HG03457 (cell line): ENCODE measurements at regions not wholly inside any gene's neighbourhood (a gene's known extent, or its start where the extent isn't known, plus 50 kb on each side); places are given as distances from the start of the nearest gene placed in this dataset.
"Not testable (repeated sequence)": the region's sequence is repeated elsewhere in the genome, so short reads cannot be mapped to it uniquely, and the experiment has no call there.

ENCODE experiments used
- ATAC-seq: cut with Tn5 transposase; IDR thresholded peaks from one replicate; pipeline ENCODE4 v1.9.1; 2021; ENCODE audit warnings: moderate number of reproducible peaks; ENCODE audit not compliant: unreplicated experiment

DNA sequence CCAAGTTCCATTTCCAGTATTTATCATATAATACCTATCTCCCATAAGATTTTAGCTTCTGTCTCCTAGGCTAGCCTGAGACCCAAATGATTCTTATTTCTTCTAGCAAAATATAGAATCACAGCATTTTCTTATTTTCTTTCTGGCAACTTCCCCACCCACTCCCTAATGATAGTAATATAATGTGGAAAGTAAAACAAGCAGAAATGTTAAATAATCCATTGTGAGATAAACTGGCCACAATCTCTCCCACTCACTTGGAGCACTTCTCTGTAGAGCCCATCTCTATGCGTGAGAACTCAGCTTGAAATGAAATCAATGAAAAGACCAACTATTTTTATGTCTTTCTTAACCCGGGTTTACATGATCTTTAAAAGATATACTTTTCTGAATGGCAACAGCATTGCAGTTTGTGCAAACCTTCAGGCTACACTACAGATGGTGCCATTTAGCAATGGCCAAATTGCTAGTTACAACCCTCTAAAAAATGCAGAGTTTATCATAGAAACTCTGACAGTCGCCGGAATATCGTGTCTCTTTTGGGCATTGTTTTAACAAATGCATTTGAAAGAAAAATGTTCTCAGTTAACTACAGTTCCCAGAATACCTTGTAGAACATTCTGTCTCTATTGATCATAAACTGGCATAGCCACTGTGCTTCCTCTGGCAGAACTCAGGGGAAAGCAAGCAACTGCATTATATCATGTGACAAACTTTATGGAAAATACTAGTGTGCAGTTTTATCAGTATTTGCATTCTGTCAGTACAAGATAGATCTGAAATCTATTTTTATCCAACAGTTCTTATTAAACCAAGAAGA, 1407.4 kb upstream of the ZEB2 start:
- no peak for ATAC-seq

DNA sequence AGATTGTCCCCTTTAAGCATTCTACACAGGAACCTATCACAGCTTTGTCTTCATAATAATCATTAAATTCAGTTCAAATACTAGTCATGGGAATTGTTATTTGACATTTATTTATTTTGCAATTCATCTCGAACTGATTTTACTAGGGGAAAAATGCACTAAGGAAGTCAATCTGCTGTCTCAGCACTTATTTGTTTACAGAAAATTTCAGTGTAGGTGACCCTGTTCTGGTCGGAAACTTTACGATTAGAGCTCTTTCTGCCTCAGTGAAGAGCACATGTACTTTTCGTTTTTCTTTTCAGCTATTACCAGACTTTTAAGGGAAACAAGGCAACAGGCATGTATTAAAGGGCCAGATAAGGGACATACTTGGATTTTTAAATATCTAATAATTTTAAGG, 1405.7 kb upstream of the ZEB2 start:
- ATAC-seq = no peak

DNA sequence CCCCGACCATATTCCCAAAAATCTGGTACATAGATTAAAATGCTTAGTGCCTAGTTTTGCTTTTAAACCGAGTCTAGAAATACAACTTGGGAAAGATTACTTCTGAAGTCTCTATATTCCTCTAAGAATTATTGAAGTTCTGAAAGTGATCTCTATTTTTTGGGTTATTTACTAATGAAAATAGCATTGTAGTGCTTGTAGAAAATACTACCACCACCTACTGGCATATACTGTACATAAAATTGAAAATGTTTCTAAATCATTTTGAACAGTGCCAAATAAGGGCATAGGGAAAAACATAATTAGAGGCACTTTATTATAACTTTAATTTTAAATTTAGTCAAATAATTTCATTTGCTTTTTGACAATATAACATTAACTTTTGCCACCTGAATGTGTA, 1399.6 kb upstream of the ZEB2 start:
- no peak for ATAC-seq

DNA sequence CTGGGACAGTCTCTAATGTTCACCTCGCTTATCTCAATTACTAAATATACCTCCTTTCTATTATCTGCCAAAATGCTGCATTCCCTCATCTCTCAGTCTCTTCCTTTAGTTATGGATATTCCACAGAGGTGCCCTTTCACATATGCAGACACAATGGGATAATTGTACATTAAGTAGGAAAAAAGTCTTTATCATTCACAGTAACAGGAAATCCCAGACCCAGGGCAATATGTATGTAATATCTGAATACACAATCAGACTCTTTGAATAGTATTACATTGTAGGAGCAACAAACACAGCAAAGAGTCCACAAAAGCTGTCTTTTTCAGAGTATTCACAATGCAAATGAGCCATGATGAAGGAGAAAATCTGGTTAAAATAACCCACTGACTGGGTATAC, 1399.0 kb upstream of the ZEB2 start:
- no peak for ATAC-seq

DNA sequence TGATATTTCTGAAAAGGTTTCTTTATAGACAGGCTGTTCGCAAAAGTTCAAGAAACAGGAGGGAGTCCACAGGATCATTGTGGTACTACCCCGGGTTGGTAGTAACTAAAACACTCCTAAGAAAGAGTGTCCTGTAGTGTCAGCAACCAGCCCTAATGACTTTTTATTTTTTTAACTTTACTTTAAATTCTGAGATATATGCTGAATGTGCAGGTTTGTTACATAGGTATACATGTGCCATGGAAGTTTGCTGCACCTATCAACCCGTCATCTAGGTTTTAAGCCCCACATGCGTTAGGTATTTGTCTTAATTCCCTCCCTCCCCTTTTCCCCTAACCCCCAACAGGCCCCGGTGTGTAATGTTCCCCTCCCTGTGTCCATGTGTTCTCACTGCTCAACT, 1396.9 kb upstream of the ZEB2 start:
- no peak for ATAC-seq

DNA sequence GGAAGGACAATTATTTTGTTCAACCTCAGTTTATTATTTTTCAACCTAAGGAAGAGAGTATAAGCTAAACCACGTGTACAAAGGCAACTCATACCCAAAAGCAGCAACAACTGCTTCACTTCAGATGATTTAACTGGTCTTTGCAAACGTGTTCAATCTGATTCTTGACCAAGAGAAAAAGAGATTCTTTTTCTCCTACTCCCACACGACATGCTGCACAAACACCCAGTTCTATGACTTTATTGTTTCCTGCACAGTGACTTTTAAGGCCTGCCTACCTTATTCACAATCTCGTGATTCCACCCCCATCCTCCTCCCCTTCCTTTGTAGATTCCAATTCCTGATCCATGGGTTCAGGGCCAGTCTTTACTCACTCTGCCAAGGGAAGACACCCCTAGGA, 1394.8 kb upstream of the ZEB2 start:
- ATAC-seq = no peak

DNA sequence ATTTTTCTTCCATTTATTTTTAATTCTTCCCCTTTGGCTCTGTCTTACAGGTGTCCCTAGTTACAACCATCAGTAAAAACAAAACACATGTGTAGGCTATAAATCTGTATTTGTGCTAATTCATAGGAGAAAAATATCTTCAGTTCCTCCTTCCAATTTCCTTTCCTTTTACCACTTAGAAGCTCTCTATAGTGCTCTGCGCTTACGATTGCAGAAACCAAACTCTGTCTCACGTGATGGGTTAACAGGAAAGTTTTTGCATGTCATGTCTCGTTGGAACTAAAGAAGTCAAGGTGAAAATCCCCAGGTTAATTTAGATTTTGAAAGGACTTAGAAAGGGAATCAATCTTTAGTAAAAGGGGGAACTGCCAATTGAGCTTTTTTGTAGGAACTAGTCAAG, 1390.5 kb upstream of the ZEB2 start:
- no peak for ATAC-seq

DNA sequence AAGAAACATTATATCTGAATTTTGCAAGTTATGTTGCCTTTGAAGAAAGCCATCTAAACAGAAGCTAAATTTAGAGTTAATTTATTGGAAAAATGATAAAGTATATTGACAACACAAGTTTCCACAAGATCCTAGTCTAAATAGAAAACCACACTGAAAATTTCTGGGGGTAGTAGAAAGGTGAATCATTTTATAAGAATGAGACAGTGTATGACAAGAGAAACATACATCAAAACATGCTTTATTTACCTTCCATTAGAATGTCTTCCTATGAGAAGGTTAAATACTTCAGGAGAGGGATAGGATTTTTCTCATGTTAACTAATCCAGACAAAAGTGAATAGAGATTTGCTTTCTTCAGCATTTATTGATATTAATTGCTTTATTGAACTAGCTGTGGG, 1389.8 kb upstream of the ZEB2 start:
- ATAC-seq = no peak

DNA sequence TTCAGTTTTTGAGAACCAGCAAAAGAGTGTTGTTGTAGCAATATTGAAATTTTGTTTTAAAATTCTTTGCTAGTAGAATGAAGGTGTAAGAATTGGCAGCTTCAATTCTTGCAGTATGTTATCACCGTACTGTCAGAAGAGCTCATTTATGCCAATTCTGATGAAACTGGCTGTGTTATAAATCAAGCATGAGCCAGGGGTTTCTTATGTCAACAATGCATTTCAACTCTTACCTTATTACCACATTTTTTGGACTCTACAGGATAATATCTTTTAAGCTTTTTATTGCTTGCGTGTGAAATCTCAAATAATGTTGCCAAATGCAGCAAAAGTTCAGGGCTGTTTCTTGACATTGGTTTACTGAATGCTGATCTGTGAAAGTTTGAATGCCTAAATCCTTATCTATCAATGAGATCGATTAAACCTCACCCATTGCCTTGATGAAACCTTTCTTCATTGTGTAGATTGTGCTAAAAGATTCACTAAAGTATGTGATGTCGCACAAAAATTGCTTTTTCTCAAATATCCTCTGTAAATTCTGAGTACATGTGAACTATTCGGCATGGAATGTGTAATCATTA, 1389.3 kb upstream of the ZEB2 start:
- no peak for ATAC-seq

DNA sequence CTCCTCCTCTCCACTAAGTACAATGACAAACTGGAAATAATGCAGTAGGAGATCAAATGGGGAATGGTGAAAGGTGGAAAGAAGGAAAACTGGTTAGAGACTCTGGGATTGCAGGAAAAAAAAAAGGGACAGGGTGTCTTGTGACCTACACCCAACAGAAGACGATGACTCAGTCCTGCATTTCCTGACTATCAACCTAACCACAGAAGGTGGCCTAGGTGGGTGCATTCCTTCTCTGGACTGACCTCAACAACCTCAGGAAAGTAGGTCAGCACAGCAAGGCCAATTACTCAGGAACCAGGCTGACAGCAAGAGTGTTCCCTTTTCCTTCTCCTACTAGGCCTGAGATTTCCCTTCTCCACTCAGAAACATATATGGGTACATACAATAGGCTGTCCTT, 1386.4 kb upstream of the ZEB2 start:
- ATAC-seq = no peak

DNA sequence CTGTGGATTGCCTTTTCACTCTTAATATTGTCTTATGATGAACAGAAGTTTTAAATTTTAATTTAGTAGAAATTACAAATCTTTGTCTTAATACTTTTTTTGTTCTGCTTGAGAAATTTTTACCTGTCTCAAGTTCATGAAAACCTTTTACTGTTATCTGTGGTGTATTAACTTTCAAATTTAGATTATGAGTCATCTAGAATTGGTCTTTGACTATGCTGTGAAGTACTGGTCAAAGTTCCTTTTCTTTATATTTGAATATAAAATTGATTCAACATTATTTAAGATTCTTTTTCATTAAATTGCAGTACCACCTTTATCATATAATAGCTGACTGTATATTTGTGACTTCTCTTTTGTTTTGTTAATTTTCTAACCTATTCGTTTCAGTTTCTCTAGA, 1385.5 kb upstream of the ZEB2 start:
- ATAC-seq = no peak

DNA sequence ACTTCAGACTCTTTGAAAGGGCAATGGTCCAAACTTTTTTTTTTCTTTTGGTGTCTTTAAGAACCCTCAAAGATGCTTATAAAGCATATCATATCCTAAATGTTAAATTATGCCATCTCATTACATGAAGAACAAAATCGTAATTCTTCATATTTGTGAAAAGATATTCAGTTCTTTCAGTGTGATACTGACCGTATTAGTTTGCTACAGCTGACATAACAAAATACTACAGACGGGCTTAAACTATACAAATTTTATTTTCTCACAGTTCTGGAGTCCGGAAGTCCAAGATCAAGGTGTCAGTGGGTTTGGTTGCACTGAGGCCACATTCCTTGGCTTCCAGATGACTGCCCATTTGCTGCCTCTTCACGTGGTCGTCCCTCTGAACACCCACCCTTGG, 1377.2 kb upstream of the ZEB2 start:
- ATAC-seq = no peak

DNA sequence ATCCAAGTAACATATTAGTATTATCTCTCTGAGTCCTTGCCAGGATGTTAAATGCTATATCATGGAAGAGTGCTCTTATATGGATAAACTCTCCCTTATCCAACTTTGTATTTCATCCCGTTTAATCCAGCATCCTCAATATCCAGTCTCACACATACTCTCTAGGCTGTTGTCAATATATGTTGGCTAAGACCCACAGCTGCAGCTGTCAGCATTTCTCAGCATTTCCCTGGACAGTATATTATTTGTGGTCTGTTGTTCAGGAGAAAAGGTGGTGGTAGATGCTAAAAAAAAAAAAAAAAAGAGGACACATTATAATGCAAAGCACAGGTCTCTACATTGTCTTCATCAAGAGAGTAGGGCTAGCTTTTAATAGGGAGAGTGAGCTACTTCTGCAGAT, 1368.0 kb upstream of the ZEB2 start:
- no peak for ATAC-seq

DNA sequence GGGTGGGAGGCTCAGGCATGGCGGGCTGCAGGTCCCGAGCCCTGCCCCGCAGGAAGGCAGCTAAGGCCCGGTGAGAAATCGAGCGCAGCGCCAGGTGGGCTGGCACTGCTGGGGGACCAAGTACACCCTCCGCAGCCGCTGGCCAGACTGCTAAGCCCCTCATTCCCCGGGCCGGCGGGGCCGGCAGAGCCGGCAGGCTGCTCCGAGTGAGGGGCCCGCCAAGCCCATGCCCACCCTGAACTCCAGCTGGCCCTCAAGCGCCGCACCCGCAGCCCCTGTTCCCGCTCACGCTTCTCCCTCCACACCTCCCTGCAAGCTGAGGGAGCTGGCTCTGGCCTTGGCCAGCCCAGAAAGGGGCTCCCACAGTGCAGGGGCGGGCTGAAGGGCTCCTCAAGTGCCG, 1361.1 kb upstream of the ZEB2 start:
- not testable (repeated sequence) for ATAC-seq

DNA sequence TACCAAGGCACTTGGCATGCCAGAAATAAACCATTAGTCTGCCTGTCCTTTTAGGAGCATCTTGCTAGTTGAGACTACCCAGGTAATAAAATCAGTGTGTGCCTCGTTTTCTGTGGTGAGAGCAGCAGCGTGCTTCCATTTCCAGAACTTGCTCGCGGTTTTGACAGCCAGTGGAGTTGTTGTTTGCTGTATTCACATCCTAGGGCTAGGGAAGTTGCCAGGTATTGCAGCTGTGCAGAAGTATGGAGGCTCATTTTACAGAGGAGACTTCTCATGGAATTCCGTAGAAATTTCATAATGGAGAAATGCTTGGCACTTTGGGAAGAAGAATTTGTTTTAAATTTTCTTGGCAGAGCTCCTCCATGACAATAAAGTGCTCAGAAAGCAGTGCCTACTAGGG, 1355.1 kb upstream of the ZEB2 start:
- no peak for ATAC-seq

DNA sequence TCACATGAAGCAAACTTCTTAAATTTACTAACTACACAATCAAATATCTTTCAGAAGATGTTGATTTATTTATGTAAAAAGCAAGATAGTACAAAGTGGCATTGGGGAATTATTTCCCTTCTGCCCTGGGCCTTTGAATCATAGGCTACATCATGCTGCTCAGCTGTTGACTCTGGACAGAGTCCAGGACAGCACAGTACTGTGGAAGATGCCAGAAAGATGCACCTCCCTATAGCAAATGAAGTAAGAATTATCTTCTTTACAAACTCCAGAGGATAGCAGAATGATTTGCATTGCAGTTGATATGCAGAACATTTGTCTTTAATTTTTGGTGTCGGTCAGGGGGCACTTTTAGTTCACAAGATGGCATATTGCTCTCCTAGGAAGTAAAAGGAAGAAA, 1354.5 kb upstream of the ZEB2 start:
- no peak for ATAC-seq

DNA sequence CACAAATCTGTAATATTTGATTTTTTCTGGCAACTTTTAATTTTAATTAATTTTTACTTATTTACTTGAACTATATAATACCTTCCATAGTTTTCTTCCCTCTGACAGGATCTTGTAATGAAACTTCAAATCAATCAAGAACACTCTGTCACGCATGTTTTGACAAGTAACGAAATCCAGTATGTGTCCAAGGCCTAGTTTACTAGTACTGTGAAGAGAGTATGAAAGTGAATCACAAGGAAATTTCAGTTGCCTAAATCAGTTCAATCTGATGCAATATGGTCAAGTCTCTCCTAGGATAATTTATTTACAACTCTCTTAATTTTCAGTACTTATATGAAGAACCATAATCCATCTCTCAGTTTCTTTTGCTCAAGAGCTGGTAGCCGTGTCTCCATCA, 1344.6 kb upstream of the ZEB2 start:
- no peak for ATAC-seq

DNA sequence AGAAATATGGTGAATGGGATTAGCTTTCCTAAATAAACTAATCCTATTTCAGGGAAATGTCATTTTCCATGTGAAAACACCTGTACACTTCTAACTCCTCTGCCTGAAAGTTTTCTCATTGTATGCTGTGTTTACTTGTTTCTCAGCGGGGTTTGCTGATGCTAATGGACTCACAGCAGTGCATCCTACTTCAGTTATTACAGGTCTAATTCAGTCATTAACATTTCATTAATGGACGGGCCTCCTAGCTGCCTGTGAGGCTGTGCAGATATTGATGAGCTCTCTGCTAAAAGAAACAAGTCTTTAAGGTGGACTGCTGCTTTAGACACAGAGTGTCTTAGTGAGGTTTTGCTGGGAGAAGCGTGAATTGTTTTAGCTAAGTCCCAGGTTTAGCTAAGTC, 1342.0 kb upstream of the ZEB2 start:
- ATAC-seq = no peak

DNA sequence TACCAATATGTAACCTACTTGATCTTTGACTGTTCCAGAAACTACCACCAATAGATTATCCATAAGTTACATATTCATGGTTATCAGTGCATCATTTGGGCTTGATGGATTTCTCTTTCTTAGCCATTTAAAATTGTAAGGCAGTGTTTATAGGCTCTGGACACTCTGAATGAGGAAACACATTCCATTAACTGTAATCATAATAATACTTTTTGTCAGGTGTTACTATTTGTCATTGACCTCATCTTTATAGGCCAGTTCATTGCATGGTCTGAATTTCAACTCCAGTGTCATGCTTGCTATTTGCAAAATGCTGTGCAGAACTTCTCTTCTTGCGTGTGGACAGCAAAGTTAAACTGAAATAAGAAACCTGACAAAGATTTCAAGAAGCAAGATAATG, 1340.2 kb upstream of the ZEB2 start:
- ATAC-seq = no peak

DNA sequence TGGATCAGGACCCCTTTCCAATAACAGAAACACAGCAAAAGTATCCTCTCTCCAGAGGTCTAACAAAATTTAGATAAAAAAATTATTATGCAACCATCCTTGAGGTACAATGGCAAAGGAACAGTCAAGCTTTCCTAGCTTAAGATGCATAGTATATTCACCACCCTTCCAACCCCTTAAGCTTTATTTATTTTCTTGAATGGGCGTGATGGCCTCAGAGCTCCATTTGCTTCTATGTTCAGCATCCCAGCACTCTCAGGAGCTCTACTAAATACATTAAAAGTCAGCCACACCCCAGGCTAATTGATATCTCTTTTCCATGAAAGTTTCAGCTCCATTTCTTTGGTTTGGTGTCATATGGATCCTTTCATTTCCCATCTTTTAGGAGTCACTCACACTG, 1335.2 kb upstream of the ZEB2 start:
- no peak for ATAC-seq

DNA sequence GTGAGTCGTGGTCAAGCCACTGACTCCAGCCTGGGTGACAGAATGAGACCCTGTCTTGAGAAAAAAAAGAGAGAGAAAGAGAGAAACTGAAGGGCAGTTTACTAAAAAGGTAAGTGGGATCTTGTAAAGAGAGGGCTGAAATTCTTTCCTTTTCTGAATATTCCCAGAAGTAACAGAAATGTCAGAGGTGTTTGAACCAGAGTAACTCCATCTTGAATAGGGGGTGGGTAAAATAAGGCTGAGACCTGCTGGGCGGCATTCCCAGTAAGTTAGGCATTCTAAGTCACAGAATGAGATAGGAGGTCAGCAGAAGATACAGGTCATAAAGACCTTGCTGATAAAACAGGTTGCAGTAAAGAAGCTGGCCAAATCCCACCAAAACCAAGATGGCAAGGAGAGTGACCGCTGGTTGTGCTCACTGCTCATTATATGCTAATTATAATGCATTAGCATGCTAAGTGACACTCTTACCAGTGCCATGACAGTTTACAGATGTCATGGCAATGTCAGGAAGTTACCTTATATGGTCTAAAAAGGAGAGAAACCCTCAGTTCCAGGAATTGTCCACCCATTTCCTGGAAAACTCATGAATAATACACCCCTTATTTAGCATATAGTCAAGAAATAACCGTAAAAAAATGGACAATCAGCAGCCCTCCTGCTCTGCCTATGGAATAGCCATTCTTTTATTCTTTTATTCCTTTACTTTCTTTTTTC, 1334.3 kb upstream of the ZEB2 start:
- no peak for ATAC-seq

DNA sequence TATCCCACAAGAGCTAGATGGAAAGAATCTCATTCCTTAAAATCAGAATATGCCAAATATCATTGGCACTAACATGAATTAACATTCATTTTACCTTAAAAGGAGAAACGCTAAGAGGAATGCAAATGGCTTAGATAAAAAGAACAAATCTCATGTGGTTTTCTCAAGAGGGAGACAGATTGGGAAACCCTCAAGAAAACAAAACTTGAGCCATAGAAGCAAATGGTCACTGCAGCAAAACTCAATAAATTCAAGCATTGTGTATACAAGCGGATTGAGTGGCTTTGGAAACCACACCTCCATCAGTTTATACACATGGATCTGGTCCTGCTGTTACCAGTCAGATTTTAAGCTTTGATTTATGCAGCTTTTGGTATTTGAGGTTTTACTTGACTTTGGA, 1331.8 kb upstream of the ZEB2 start:
- no peak for ATAC-seq
